ENCODE measurements at regions not wholly inside any gene's neighbourhood (a gene's known extent, or its start where the extent isn't known, plus 50 kb on each side); places are given as distances from the start of the nearest gene placed in this dataset.

DNA sequence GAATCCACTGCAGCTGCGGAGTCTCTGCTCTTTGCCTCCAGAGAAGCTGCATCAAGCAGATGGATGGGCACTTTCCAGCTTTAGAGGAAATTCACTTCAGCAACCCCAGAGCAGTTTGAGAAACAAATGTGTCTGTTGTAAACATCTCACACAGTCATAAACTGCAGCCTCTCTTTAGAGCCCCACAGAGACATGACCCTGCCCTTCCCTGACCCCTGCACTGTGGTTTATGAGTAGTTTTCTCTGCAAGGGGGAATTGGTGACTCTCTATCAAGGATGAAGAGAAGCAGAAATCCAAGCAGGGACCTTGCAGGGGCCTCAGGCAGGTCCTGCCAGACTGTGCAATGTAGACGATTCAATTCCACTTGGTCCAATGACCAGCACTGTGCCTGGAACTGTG lies 160.2 kb downstream of the SH2D4B start:
- no peaks in the 10 kb centered on the region for H3K79me2 ChIP-seq (ENCODE audit: insufficient read depth)
- no peak overlapping the region for H2AFZ ChIP-seq (ENCODE audit: low read depth)
- H3K4me2 ChIP-seq, result no peak overlapping the region
- H3K9me3 ChIP-seq, result no peaks in the 10 kb centered on the region
- H3K36me3 ChIP-seq (replicated peaks in 1 of 2; ENCODE audit: control insufficient read depth in 1 of 2, insufficient read depth in 2 of 2, low read length in 1 of 2), result no peaks in the 10 kb centered on the region
- no peak overlapping the region for H3K4me3 ChIP-seq (ENCODE audit: low read depth in 2 of 2, low read length in 1 of 2)
- H3K27ac ChIP-seq (ENCODE audit: low read depth in 2 of 2, low read length in 1 of 2), result peak overlapping the region in 1 of 2 experiments; percentile 69; a peak in 2 of 4 replicates
- H3K27me3 ChIP-seq (ENCODE audit: insufficient read depth), result no peaks in the 10 kb centered on the region
- CTCF ChIA-PET, result interaction anchor here (1.0 kb wide), 1 partner anchor 35 kb away, joined by 4 read pairs; no protein-coding TSS in a partner anchor
- H3F3A ChIP-seq (replicated peaks; ENCODE audit: insufficient read depth), result no peaks in the 10 kb centered on the region
- POLR2A ChIA-PET, result no interaction called here
- no peak overlapping the region for H3K9ac ChIP-seq
- no peaks in the 10 kb centered on the region for H3K9me2 ChIP-seq
- peaks cover 0 to 28% of the 10 kb centered on the region in 2 experiments; a peak in 1 of 4 replicates for H3K4me1 ChIP-seq (ENCODE audit: control insufficient read depth in 1 of 2, insufficient read depth in 2 of 2, low read depth in 1 of 2, low read length in 1 of 2)
- WGBS (ENCODE audit: low lambda C conversion rate), result 25% methylated on average over 2 of the region's 2 CpGs
- no peaks in the 10 kb centered on the region for H4K20me1 ChIP-seq (ENCODE audit: insufficient read depth)
- no peak for TF ChIP-seq FOXJ3 (CRISPR knock-in tag; IDR thresholded peaks at IDR 0.05)
- no peak for TF ChIP-seq ELF1 (IDR thresholded peaks at IDR 0.05)
- TF ChIP-seq NRF1 (IDR thresholded peaks at IDR 0.05; ENCODE audit: low read depth, low read length), result no peak
- TF ChIP-seq GATA2 (CRISPR knock-in tag; IDR thresholded peaks at IDR 0.05), result no peak
- TF ChIP-seq, protein P1, sequence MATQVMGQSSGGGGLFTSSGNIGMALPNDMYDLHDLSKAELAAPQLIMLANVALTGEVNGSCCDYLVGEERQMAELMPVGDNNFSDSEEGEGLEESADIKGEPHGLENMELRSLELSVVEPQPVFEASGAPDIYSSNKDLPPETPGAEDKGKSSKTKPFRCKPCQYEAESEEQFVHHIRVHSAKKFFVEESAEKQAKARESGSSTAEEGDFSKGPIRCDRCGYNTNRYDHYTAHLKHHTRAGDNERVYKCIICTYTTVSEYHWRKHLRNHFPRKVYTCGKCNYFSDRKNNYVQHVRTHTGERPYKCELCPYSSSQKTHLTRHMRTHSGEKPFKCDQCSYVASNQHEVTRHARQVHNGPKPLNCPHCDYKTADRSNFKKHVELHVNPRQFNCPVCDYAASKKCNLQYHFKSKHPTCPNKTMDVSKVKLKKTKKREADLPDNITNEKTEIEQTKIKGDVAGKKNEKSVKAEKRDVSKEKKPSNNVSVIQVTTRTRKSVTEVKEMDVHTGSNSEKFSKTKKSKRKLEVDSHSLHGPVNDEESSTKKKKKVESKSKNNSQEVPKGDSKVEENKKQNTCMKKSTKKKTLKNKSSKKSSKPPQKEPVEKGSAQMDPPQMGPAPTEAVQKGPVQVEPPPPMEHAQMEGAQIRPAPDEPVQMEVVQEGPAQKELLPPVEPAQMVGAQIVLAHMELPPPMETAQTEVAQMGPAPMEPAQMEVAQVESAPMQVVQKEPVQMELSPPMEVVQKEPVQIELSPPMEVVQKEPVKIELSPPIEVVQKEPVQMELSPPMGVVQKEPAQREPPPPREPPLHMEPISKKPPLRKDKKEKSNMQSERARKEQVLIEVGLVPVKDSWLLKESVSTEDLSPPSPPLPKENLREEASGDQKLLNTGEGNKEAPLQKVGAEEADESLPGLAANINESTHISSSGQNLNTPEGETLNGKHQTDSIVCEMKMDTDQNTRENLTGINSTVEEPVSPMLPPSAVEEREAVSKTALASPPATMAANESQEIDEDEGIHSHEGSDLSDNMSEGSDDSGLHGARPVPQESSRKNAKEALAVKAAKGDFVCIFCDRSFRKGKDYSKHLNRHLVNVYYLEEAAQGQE (IDR thresholded peaks at IDR 0.05; ENCODE audit: low read depth, low read length), result no peak
- no peak for TF ChIP-seq CHD2 (IDR thresholded peaks at IDR 0.05; ENCODE audit: low read length, partially characterized antibody)
- TF ChIP-seq, protein P2, sequence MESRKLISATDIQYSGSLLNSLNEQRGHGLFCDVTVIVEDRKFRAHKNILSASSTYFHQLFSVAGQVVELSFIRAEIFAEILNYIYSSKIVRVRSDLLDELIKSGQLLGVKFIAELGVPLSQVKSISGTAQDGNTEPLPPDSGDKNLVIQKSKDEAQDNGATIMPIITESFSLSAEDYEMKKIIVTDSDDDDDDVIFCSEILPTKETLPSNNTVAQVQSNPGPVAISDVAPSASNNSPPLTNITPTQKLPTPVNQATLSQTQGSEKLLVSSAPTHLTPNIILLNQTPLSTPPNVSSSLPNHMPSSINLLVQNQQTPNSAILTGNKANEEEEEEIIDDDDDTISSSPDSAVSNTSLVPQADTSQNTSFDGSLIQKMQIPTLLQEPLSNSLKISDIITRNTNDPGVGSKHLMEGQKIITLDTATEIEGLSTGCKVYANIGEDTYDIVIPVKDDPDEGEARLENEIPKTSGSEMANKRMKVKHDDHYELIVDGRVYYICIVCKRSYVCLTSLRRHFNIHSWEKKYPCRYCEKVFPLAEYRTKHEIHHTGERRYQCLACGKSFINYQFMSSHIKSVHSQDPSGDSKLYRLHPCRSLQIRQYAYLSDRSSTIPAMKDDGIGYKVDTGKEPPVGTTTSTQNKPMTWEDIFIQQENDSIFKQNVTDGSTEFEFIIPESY (IDR thresholded peaks at IDR 0.05; ENCODE audit: borderline replicate concordance, low read depth), result no peak
- no peak for TF ChIP-seq EZH2phosphoT487 (IDR thresholded peaks at IDR 0.05; ENCODE audit: borderline replicate concordance, low read depth)
- TF ChIP-seq RCOR1 (IDR thresholded peaks at IDR 0.05; ENCODE audit: low read length), result no peak
- no peak for TF ChIP-seq RXRA (IDR thresholded peaks at IDR 0.05; ENCODE audit: borderline replicate concordance, low read depth)
- TF ChIP-seq MXI1 (IDR thresholded peaks at IDR 0.05; ENCODE audit: low read depth, low read length), result no peak
- no peak for TF ChIP-seq TEAD4 (IDR thresholded peaks at IDR 0.05; ENCODE audit: borderline replicate concordance, insufficient read depth)
- TF ChIP-seq, protein P3, sequence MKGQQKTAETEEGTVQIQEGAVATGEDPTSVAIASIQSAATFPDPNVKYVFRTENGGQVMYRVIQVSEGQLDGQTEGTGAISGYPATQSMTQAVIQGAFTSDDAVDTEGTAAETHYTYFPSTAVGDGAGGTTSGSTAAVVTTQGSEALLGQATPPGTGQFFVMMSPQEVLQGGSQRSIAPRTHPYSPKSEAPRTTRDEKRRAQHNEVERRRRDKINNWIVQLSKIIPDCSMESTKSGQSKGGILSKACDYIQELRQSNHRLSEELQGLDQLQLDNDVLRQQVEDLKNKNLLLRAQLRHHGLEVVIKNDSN (IDR thresholded peaks at IDR 0.05; ENCODE audit: borderline replicate concordance, low read depth), result no peak
- TF ChIP-seq TAF1 (IDR thresholded peaks at IDR 0.05; ENCODE audit: borderline replicate concordance, low read depth, low read length), result no peak
- no peak for TF ChIP-seq JUND (IDR thresholded peaks at IDR 0.05)
- TF ChIP-seq, protein P4, sequence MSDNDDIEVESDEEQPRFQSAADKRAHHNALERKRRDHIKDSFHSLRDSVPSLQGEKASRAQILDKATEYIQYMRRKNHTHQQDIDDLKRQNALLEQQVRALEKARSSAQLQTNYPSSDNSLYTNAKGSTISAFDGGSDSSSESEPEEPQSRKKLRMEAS (IDR thresholded peaks at IDR 0.05; ENCODE audit: low read depth), result no peak
- TF ChIP-seq MEF2A (IDR thresholded peaks at IDR 0.05; ENCODE audit: borderline replicate concordance, low read depth), result no peak
- DNase-seq, result no peak
